Suprapubic skin (tissue), 3 donors: ENCODE measurements at regions not wholly inside any gene's neighbourhood (a gene's known extent, or its start where the extent isn't known, plus 50 kb on each side); places are given as distances from the start of the nearest gene placed in this dataset.

Source experiments
- POLR2A ChIP-seq, 2 donors: fragments of 450-650 bp; IDR thresholded peaks; one replicate each; pipeline ENCODE4 v1.6.1; 2017; ENCODE audit warnings: antibody characterized with exemption in 2 of 2, mild to moderate bottlenecking in 2 of 2, moderate library complexity in 2 of 2
- TF ChIP-seq, protein P1 (sequence below), 2 donors: fragments of 200-600 bp in 1 of 2; fragments of 450-650 bp in 1 of 2; sonication (generic) in 1 of 2; IDR thresholded peaks; one replicate each; pipeline ENCODE4 v1.5.1; 2016 to 2019; ENCODE audit warnings: antibody characterized with exemption in 2 of 2, mild to moderate bottlenecking in 1 of 2, moderate library complexity in 1 of 2

DNA sequence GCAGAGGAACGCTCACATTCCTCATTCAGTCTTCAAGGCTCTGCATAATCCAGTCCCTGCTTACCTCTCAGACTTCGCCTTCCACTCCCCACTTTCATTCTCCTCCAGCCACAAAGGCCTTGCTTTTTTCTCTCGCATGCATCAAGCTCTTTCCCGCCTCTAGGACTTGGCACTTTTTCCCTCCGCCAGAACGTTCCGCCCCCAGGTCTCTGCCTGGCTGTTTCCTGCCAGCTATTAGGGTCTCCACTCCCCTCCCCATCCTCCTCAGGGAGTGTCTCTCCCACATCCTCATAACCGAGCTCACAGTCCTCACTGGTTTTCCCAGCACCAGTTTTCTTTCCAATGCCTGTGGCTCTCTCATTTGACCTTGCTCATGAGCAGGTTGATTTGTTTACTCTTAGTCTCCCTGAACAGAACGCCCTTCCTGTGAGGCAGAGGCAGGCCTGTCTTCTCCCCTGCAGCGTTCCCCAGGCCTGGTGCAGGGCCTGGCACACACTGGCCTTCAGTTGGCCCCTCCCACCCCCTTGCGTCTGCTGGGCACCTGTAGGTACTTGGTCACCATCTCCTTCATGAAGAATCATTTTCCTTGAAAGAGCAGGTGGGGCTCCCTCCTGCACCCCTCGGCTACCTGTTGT lies 75.2 kb downstream of the RTL6 start:
- TF ChIP-seq, protein P1, sequence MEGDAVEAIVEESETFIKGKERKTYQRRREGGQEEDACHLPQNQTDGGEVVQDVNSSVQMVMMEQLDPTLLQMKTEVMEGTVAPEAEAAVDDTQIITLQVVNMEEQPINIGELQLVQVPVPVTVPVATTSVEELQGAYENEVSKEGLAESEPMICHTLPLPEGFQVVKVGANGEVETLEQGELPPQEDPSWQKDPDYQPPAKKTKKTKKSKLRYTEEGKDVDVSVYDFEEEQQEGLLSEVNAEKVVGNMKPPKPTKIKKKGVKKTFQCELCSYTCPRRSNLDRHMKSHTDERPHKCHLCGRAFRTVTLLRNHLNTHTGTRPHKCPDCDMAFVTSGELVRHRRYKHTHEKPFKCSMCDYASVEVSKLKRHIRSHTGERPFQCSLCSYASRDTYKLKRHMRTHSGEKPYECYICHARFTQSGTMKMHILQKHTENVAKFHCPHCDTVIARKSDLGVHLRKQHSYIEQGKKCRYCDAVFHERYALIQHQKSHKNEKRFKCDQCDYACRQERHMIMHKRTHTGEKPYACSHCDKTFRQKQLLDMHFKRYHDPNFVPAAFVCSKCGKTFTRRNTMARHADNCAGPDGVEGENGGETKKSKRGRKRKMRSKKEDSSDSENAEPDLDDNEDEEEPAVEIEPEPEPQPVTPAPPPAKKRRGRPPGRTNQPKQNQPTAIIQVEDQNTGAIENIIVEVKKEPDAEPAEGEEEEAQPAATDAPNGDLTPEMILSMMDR (IDR thresholded peaks at IDR 0.05), result no peak
- no peak for TF ChIP-seq POLR2A (IDR thresholded peaks at IDR 0.05)
